ENCODE measurements at regions not wholly inside any gene's neighbourhood (a gene's known extent, or its start where the extent isn't known, plus 50 kb on each side); places are given as distances from the start of the nearest gene placed in this dataset.

- TF ChIP-seq POLR2A (IDR thresholded peaks at IDR 0.05): no peak
- no peak for TF ChIP-seq CTCF (IDR thresholded peaks at IDR 0.05 in 4 of 5, conservative IDR thresholded peaks at IDR 0.05 in 1 of 5)
Observed at GRCh38 chr6:12228447-12229146, 61.6 kb upstream of the EDN1 start.
